ENCODE measurements at regions not wholly inside any gene's neighbourhood (a gene's known extent, or its start where the extent isn't known, plus 50 kb on each side); places are given as distances from the start of the nearest gene placed in this dataset.
A peak's percentile ranks its signal among the peaks of the same experiment; 100 is the strongest.
"Not testable (repeated sequence)": the region's sequence is repeated elsewhere in the genome, so short reads cannot be mapped to it uniquely, and the experiment has no call there.

DNA sequence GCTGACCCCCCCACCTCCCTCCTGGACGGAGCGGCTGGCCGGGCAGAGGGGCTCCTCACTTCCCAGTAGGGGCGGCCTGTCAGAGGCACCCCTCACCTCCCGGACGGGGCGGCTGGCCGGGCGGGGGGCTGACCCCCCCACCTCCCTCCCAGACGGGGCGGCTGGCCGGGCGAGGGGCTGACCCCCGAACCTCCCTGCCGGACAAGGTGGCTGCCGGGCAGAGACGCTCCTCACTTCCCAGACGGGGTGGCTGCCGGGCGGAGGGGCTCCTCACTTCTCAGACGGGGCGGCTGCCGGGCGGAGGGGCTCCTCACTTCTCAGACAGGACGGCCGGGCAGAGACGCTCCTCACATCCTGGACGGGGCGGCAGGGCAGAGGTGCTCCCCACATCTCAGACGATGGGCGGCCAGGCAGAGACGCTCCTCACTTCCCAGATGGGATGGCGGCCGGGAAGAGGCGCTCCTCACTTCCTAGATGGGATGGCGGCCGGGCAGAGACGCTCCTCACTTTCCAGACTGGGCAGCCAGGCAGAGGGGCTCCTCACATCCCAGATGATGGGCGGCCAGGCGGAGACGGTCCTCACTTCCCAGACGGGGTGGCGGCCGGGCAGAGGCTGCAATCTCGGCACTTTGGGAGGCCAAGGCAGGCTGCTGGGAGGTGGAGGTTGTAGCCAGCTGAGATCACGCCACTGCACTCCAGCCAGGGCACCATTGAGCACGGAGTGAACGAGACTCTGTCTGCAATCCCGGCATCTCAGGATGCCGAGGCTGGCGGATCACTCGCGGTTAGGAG, 66.2 kb upstream of the PAPPA2 start:
- H3K9me3 ChIP-seq (ENCODE audit: control insufficient read depth, insufficient read depth, low read length); H3K27ac ChIP-seq (ENCODE audit: low read depth, low read length); H3K27me3 ChIP-seq (ENCODE audit: control insufficient read depth, insufficient read depth, low read length); H3K4me3 ChIP-seq (ENCODE audit: low read depth, low read length); H3K4me1 ChIP-seq (ENCODE audit: control insufficient read depth, insufficient read depth, low read length); DNase-seq (ENCODE audit: low read depth in 4 of 6, low spot score in 6 of 6); H3K36me3 ChIP-seq (ENCODE audit: control insufficient read depth, insufficient read depth, low read length): not testable (repeated sequence)
- WGBS (ENCODE audit: insufficient coverage): 95% methylated on average over 16 of the region's 53 CpGs

DNA sequence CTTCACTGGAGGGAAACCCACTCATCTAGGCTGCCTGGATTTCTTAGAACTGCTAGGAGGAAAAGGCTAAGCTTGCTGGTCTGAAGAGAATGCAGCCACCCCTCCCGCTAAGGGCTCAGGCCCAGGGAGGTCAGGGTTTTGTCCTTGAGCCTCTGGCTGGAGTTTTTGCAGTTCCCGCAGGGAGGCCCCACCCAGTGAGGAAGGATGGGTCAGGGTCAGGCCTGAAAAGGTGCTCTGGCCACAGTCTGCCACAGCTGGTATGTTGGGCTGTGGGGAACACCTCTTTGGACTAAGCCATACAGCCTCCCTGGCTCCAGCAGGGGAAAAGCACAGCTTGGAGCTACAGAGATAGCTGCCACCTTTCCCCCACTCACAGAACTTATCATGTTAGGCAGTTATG, 71.4 kb upstream of the PAPPA2 start:
- Histone ChIP-seq H3K9me3 (ENCODE audit: control insufficient read depth, insufficient read depth, low read length) (no peaks in the 10 kb centered on the region), H3K4me3 (ENCODE audit: low read depth, low read length) (no peak overlapping the region), H3K27ac (ENCODE audit: low read depth, low read length) (no peak overlapping the region), H3K36me3 (ENCODE audit: control insufficient read depth, insufficient read depth, low read length) (no peaks in the 10 kb centered on the region), H3K4me1 (ENCODE audit: control insufficient read depth, insufficient read depth, low read length) (no peaks in the 10 kb centered on the region), H3K27me3 (ENCODE audit: control insufficient read depth, insufficient read depth, low read length) (no peaks in the 10 kb centered on the region)
- WGBS (ENCODE audit: insufficient coverage): 86% methylated on average over 2 of the region's 2 CpGs
- no peak for DNase-seq (ENCODE audit: low read depth in 4 of 6, low spot score in 6 of 6)

DNA sequence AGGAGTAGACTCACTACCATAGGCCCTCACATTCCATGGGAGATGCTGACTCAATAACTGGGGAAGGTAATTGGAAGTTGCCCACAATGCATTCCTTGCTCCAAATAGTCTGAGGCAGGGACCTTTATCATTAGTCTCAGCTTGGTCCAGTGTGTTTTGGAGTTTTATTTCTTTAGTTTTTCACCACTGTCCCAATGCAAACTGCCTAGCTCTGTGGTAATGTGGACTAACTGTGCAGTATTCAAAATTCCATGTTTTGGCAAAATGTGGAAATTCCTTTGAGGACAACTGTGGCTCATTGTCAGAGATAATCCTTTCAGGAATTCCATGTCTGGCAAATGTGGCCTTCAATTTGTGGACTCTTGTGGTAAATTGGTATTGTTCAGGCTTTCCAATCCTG, 78.1 kb upstream of the PAPPA2 start:
- H3K27me3 ChIP-seq (ENCODE audit: control insufficient read depth, insufficient read depth, low read length): no peaks in the 10 kb centered on the region
- H3K4me1 ChIP-seq (ENCODE audit: control insufficient read depth, insufficient read depth, low read length): no peaks in the 10 kb centered on the region
- H3K4me3 ChIP-seq (ENCODE audit: low read depth, low read length): no peak overlapping the region

DNA sequence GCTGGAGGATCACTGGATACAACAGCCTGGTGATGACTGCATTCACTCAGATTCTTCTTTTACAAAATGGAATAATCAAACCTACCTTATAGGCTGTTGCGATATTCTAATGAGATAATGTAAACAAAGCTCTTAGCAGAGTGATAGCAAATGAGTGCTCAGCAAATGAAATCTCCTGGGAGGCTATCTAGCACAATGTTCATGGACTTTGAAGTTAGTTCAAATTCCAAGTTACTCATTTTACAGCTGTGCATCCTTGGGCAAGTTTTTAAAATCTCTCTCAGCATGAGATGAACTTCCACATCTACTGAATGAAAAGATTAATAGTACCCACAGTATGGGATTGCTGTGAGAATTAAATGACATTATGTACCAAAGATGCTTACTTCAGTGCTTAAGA, 80.8 kb upstream of the PAPPA2 start:
- Histone ChIP-seq H3K4me3 (ENCODE audit: low read depth, low read length) (no peak overlapping the region), H3K27ac (ENCODE audit: low read depth, low read length) (no peak overlapping the region), H3K4me1 (ENCODE audit: control insufficient read depth, insufficient read depth, low read length) (no peaks in the 10 kb centered on the region), H3K36me3 (ENCODE audit: control insufficient read depth, insufficient read depth, low read length) (no peaks in the 10 kb centered on the region), H3K9me3 (ENCODE audit: control insufficient read depth, insufficient read depth, low read length) (no peaks in the 10 kb centered on the region), H3K27me3 (ENCODE audit: control insufficient read depth, insufficient read depth, low read length) (no peaks in the 10 kb centered on the region)
- WGBS (ENCODE audit: insufficient coverage): no CpG with 5 or more reads among the region's 1 CpG
- peak in 1 of 6 donors; percentile 46 for DNase-seq (ENCODE audit: low read depth in 4 of 6, low spot score in 6 of 6)

More for the DNA sequence above, 78.1 kb upstream of the PAPPA2 start:
- DNase-seq (ENCODE audit: low read depth in 4 of 6, low spot score in 6 of 6): no peak
- Histone ChIP-seq H3K27ac (ENCODE audit: low read depth, low read length) (no peak overlapping the region), H3K9me3 (ENCODE audit: control insufficient read depth, insufficient read depth, low read length) (no peaks in the 10 kb centered on the region), H3K36me3 (ENCODE audit: control insufficient read depth, insufficient read depth, low read length) (no peaks in the 10 kb centered on the region)

- no peaks in the 10 kb centered on the region for H3K27me3 ChIP-seq (ENCODE audit: control insufficient read depth, insufficient read depth, low read length)
- no peak for DNase-seq (ENCODE audit: low read depth in 4 of 6, low spot score in 6 of 6)
- no peaks in the 10 kb centered on the region for H3K4me1 ChIP-seq (ENCODE audit: control insufficient read depth, insufficient read depth, low read length)
- H3K27ac ChIP-seq (ENCODE audit: low read depth, low read length): no peak overlapping the region
- no peak overlapping the region for H3K4me3 ChIP-seq (ENCODE audit: low read depth, low read length)
- H3K9me3 ChIP-seq (ENCODE audit: control insufficient read depth, insufficient read depth, low read length): no peaks in the 10 kb centered on the region
- H3K36me3 ChIP-seq (ENCODE audit: control insufficient read depth, insufficient read depth, low read length): no peaks in the 10 kb centered on the region
- WGBS (ENCODE audit: insufficient coverage): 88% methylated on average over 1 of the region's 5 CpGs
These were observed 83.2 kb upstream of the PAPPA2 start for GRCh38 chr1:176379626-176380339.

- H3K4me1 ChIP-seq (ENCODE audit: control insufficient read depth, insufficient read depth, low read length): no peaks in the 10 kb centered on the region
- no peaks in the 10 kb centered on the region for H3K36me3 ChIP-seq (ENCODE audit: control insufficient read depth, insufficient read depth, low read length)
- DNase-seq (ENCODE audit: low read depth in 4 of 6, low spot score in 6 of 6): peak; percentile 36 to 93 (median 64)
- 19% methylated on average over 6 of the region's 7 CpGs for WGBS (ENCODE audit: insufficient coverage)
- H3K9me3 ChIP-seq (ENCODE audit: control insufficient read depth, insufficient read depth, low read length): no peaks in the 10 kb centered on the region
- no peak overlapping the region for H3K4me3 ChIP-seq (ENCODE audit: low read depth, low read length)
- H3K27ac ChIP-seq (ENCODE audit: low read depth, low read length): no peak overlapping the region
- H3K27me3 ChIP-seq (ENCODE audit: control insufficient read depth, insufficient read depth, low read length): no peaks in the 10 kb centered on the region
These were observed 87.9 kb upstream of the PAPPA2 start for GRCh38 chr1:176374967-176375569.

GRCh38 chr1:176364236-176364905, 98.6 kb upstream of the PAPPA2 start:
- 75% methylated on average over 6 of the region's 7 CpGs for WGBS (ENCODE audit: insufficient coverage)
- Histone ChIP-seq H3K27ac (ENCODE audit: low read depth, low read length) (no peak overlapping the region), H3K27me3 (ENCODE audit: control insufficient read depth, insufficient read depth, low read length) (no peaks in the 10 kb centered on the region), H3K9me3 (ENCODE audit: control insufficient read depth, insufficient read depth, low read length) (no peaks in the 10 kb centered on the region), H3K4me3 (ENCODE audit: low read depth, low read length) (no peak overlapping the region), H3K36me3 (ENCODE audit: control insufficient read depth, insufficient read depth, low read length) (no peaks in the 10 kb centered on the region), H3K4me1 (ENCODE audit: control insufficient read depth, insufficient read depth, low read length) (no peaks in the 10 kb centered on the region)
- peak in 1 of 6 donors; percentile 30 for DNase-seq (ENCODE audit: low read depth in 4 of 6, low spot score in 6 of 6)

- not testable (repeated sequence) for H3K4me3 ChIP-seq (ENCODE audit: low read depth, low read length); H3K36me3 ChIP-seq (ENCODE audit: control insufficient read depth, insufficient read depth, low read length); H3K27ac ChIP-seq (ENCODE audit: low read depth, low read length); DNase-seq (ENCODE audit: low read depth in 4 of 6, low spot score in 6 of 6); H3K9me3 ChIP-seq (ENCODE audit: control insufficient read depth, insufficient read depth, low read length); H3K4me1 ChIP-seq (ENCODE audit: control insufficient read depth, insufficient read depth, low read length); H3K27me3 ChIP-seq (ENCODE audit: control insufficient read depth, insufficient read depth, low read length)
- 97% methylated on average over 19 of the region's 42 CpGs for WGBS (ENCODE audit: insufficient coverage)
These were observed 113.8 kb upstream of the PAPPA2 start for GRCh38 chr1:176349135-176349715.

- H3K27me3 ChIP-seq (ENCODE audit: control insufficient read depth, insufficient read depth, low read length): no peaks in the 10 kb centered on the region
- H3K9me3 ChIP-seq (ENCODE audit: control insufficient read depth, insufficient read depth, low read length): peaks cover 3% of the 10 kb centered on the region
- no CpG with 5 or more reads among the region's 3 CpGs for WGBS (ENCODE audit: insufficient coverage)
- no peaks in the 10 kb centered on the region for H3K4me1 ChIP-seq (ENCODE audit: control insufficient read depth, insufficient read depth, low read length)
- no peaks in the 10 kb centered on the region for H3K36me3 ChIP-seq (ENCODE audit: control insufficient read depth, insufficient read depth, low read length)
- no peak for DNase-seq (ENCODE audit: low read depth in 4 of 6, low spot score in 6 of 6)
- no peak overlapping the region for H3K27ac ChIP-seq (ENCODE audit: low read depth, low read length)
- no peak overlapping the region for H3K4me3 ChIP-seq (ENCODE audit: low read depth, low read length)
These were observed 121.3 kb upstream of the PAPPA2 start for GRCh38 chr1:176341656-176342055.

All from spinal cord (tissue), 9 donors.